Kidney (tissue), 13 donors: ENCODE measurements at regions not wholly inside any gene's neighbourhood (a gene's known extent, or its start where the extent isn't known, plus 50 kb on each side); places are given as distances from the start of the nearest gene placed in this dataset.

Experiments used
- DNase-seq, 5 donors: peaks; one replicate each; pipeline ENCODE4 v3.0.0-alpha.2; 2013 to 2020
- FAIRE-seq: peaks from 2 replicates; lab custom pipeline; 2012; peaks lifted over from hg19 to GRCh38; lab: Jason Lieb, UNC
- H3K27ac ChIP-seq, 2 donors: one replicate each; pipeline ENCODE4 v1.7.0; 2013; ENCODE audit warnings: low read depth in 2 of 2, low read length in 2 of 2, inconsistent platforms in 1 of 2
- H3K27me3 ChIP-seq: one replicate; pipeline ENCODE4 v1.7.1; 2013; ENCODE audit warnings: low read length, inconsistent platforms; ENCODE audit not compliant: control insufficient read depth, insufficient read depth
- H3K36me3 ChIP-seq, 3 donors: one replicate each; pipeline versions ENCODE4 v1.7.0 to v1.7.1; 2013; ENCODE audit warnings: low read length in 3 of 3, control low read depth in 1 of 3, inconsistent platforms in 1 of 3; ENCODE audit not compliant: insufficient read depth in 3 of 3, control insufficient read depth in 2 of 3
- H3K4me1 ChIP-seq, 3 donors: one replicate each; pipeline versions ENCODE4 v1.7.0 to v1.7.1; 2013; ENCODE audit warnings: low read length in 3 of 3, inconsistent platforms in 1 of 3, low read depth in 1 of 3; ENCODE audit not compliant: control insufficient read depth in 2 of 3, insufficient read depth in 2 of 3
- H3K4me3 ChIP-seq, 3 donors: one replicate each; pipeline versions ENCODE4 v1.7.0 to v1.8.1; 2013; ENCODE audit warnings: low read length in 3 of 3, control low read depth in 1 of 3, inconsistent platforms in 1 of 3
- H3K9ac ChIP-seq, 3 donors: one replicate each; pipeline versions ENCODE4 v1.7.0 to v1.7.1; 2013; ENCODE audit warnings: low read length in 3 of 3, control low read depth in 1 of 3, inconsistent platforms in 1 of 3
- H3K9me3 ChIP-seq, 3 donors: one replicate each; pipeline versions ENCODE4 v1.7.0 to v1.7.1; 2013; ENCODE audit warnings: low read length in 3 of 3, control low read depth in 1 of 3, inconsistent platforms in 1 of 3; ENCODE audit not compliant: control insufficient read depth in 2 of 3, insufficient read depth in 1 of 3
- CTCF ChIP-seq: IDR thresholded peaks from 3 replicates; pipeline ENCODE4 v1.5.1; 2012; ENCODE audit warnings: mild to moderate bottlenecking, moderate library complexity, borderline replicate concordance; ENCODE audit not compliant: insufficient read depth; ENCODE audit errors: extremely low read depth
- intact Hi-C: fragments of 100-400 bp; cut with DNase I; formaldehyde crosslinking; loops from one replicate; pipeline ENCODE4 v1.11.1; 2022
- donor health status: control.
- donor health status: control.
- donor health status: control.
- donor health status: control.
- donor health status: control.
- donor health status: DM: yes; HTN: yes; CAD: no.
- donor health status: Normal renal cell carcinoma (clear cell type).

GRCh38 chr12:85413266-85413665 is 133.2 kb downstream of the ALX1 start:
- no peak for TF ChIP-seq CTCF
- DNase-seq (no peak), FAIRE-seq (no peak)
- Histone ChIP-seq H3K27ac (no peak overlapping the region), H3K4me3 (no peak overlapping the region), H3K36me3 (no peaks in the 10 kb centered on the region), H3K4me1 (no peaks in the 10 kb centered on the region), H3K9ac (no peak overlapping the region), H3K9me3 (no peaks in the 10 kb centered on the region), H3K27me3 (no peaks in the 10 kb centered on the region)
- intact Hi-C loops = no loop called here

GRCh38 chr12:85422762-85423161 is 142.7 kb downstream of the ALX1 start:
- no peaks in the 10 kb centered on the region for H3K9me3 ChIP-seq
- FAIRE-seq (no peak), DNase-seq (peak in 1 of 5 donors; percentile 12)
- H3K4me3 ChIP-seq = no peak overlapping the region
- H3K27me3 ChIP-seq = no peaks in the 10 kb centered on the region
- H3K27ac ChIP-seq = no peak overlapping the region
- H3K9ac ChIP-seq = no peak overlapping the region
- no peaks in the 10 kb centered on the region for H3K36me3 ChIP-seq
- no peak for TF ChIP-seq CTCF
- no peaks in the 10 kb centered on the region for H3K4me1 ChIP-seq
- intact Hi-C loops = no loop called here

GRCh38 chr12:85423947-85424346 is 143.9 kb downstream of the ALX1 start:
- H3K4me3 ChIP-seq = no peak overlapping the region
- no peaks in the 10 kb centered on the region for H3K36me3 ChIP-seq
- H3K27ac ChIP-seq = no peak overlapping the region
- no peaks in the 10 kb centered on the region for H3K9me3 ChIP-seq
- TF ChIP-seq CTCF = no peak
- H3K9ac ChIP-seq = no peak overlapping the region
- DNase-seq = no peak
- no peaks in the 10 kb centered on the region for H3K4me1 ChIP-seq
- intact Hi-C loops = no loop called here
- H3K27me3 ChIP-seq = no peaks in the 10 kb centered on the region
- FAIRE-seq = no peak
